Ishikawa (cell line): ENCODE measurements at regions not wholly inside any gene's neighbourhood (a gene's known extent, or its start where the extent isn't known, plus 50 kb on each side); places are given as distances from the start of the nearest gene placed in this dataset.

Source experiments
- CEBPB ChIP-seq: IDR thresholded peaks from 2 replicates; pipeline ENCODE4 v1.6.1; 2012
- CREB1 ChIP-seq: IDR thresholded peaks from 2 replicates; pipeline ENCODE4 v1.6.1; 2012; ENCODE audit warnings: low read depth
- EGR1 ChIP-seq: IDR thresholded peaks from 2 replicates; pipeline ENCODE4 v1.6.1; 2012
- EP300 ChIP-seq: IDR thresholded peaks from 2 replicates; pipeline ENCODE4 v1.6.1; 2012; ENCODE audit warnings: borderline replicate concordance
- FOXM1 ChIP-seq: IDR thresholded peaks from 2 replicates; pipeline ENCODE4 v1.6.1; 2012; ENCODE audit warnings: low read depth, borderline replicate concordance
- MAX ChIP-seq: IDR thresholded peaks from 2 replicates; pipeline ENCODE4 v1.6.1; 2012
- NFIC ChIP-seq: IDR thresholded peaks from 2 replicates; pipeline ENCODE4 v1.6.1; 2012
- RAD21 ChIP-seq: IDR thresholded peaks from 2 replicates; pipeline ENCODE4 v1.6.1; 2012; ENCODE audit warnings: low read depth
- TAF1 ChIP-seq: IDR thresholded peaks from 2 replicates; pipeline ENCODE4 v1.6.1; 2012; ENCODE audit warnings: low read depth, mild to moderate bottlenecking
- TCF12 ChIP-seq: IDR thresholded peaks from 2 replicates; pipeline ENCODE4 v1.6.1; 2012; ENCODE audit warnings: low read depth
- TEAD4 ChIP-seq: IDR thresholded peaks from 2 replicates; pipeline ENCODE4 v1.6.1; 2012
- USF1 ChIP-seq: IDR thresholded peaks from 2 replicates; pipeline ENCODE4 v1.6.1; 2012
- YY1 ChIP-seq: IDR thresholded peaks from 2 replicates; pipeline ENCODE4 v1.6.1; 2012; ENCODE audit warnings: low read depth
- ZBTB7A ChIP-seq: IDR thresholded peaks from 2 replicates; pipeline ENCODE4 v1.6.1; 2012; ENCODE audit warnings: low read depth
- TF ChIP-seq, protein P1 (sequence below): IDR thresholded peaks from 2 replicates; pipeline ENCODE4 v1.6.1; 2012; ENCODE audit warnings: low read depth, mild to moderate bottlenecking

GRCh38 chr20:22529150-22530019 lies 55.0 kb downstream of the FOXA2 start:
- TF ChIP-seq TEAD4, result no peak
- TF ChIP-seq NFIC, result no peak
- no peak for TF ChIP-seq MAX
- TF ChIP-seq USF1, result no peak
- TF ChIP-seq EGR1, result no peak
- no peak for TF ChIP-seq CEBPB
- no peak for TF ChIP-seq CREB1
- no peak for TF ChIP-seq FOXM1
- no peak for TF ChIP-seq TAF1
- no peak for TF ChIP-seq YY1
- no peak for TF ChIP-seq RAD21

DNA sequence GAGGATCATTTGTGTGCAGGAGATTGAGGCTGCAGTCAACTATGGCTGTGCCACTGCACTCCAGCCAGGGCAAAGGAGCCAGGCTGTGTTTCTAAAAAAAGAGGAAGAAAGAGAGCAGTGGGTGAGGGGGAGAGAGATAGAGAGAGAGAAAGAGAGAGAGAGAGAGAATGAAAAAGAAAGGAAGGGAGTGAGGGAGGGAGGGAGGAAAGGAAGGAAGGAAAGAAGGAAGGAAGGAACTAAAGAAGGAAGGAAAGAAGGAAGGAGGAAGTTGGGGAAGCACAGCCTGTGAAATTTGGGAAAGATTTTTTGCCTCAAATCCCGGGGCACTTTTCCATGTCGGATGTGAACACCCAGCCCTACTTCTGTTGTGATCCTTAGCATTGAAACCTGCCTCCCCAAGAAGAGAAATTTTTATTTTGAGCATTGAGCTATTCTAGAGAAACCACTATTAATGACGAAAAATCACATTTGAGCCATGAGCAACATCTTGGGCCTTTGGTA lies 57.8 kb downstream of the FOXA2 start:
- TF ChIP-seq CEBPB (no peak), ZBTB7A (no peak), FOXM1 (no peak), TEAD4 (no peak), MAX (no peak), NFIC (no peak), RAD21 (no peak), TCF12 (no peak), EP300 (no peak), TAF1 (no peak), YY1 (no peak), USF1 (no peak), CREB1 (no peak), EGR1 (no peak)
- TF ChIP-seq, protein P1, sequence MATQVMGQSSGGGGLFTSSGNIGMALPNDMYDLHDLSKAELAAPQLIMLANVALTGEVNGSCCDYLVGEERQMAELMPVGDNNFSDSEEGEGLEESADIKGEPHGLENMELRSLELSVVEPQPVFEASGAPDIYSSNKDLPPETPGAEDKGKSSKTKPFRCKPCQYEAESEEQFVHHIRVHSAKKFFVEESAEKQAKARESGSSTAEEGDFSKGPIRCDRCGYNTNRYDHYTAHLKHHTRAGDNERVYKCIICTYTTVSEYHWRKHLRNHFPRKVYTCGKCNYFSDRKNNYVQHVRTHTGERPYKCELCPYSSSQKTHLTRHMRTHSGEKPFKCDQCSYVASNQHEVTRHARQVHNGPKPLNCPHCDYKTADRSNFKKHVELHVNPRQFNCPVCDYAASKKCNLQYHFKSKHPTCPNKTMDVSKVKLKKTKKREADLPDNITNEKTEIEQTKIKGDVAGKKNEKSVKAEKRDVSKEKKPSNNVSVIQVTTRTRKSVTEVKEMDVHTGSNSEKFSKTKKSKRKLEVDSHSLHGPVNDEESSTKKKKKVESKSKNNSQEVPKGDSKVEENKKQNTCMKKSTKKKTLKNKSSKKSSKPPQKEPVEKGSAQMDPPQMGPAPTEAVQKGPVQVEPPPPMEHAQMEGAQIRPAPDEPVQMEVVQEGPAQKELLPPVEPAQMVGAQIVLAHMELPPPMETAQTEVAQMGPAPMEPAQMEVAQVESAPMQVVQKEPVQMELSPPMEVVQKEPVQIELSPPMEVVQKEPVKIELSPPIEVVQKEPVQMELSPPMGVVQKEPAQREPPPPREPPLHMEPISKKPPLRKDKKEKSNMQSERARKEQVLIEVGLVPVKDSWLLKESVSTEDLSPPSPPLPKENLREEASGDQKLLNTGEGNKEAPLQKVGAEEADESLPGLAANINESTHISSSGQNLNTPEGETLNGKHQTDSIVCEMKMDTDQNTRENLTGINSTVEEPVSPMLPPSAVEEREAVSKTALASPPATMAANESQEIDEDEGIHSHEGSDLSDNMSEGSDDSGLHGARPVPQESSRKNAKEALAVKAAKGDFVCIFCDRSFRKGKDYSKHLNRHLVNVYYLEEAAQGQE, result no peak

DNA sequence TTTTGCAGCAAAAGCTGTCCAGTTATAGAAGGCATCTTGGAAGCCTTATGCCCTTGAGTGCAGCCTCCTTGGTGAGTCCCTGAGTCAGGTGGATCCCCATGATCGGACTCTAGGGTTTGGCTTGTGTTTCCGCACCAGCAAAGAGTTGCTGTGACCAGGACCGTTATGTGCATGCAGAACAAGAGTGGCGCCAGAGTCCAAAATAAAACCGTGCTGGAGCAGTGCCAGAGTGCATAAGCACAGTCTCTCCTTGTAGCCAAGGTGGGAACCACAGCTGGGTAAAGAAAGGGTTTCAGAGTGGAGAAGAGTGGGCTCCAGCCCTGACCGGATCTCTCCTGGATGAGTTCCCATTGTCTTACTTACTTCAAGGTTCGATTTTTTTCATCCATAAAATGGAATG lies 58.6 kb downstream of the FOXA2 start:
- no peak for TF ChIP-seq TEAD4
- TF ChIP-seq RAD21, result no peak
- TF ChIP-seq CEBPB, result no peak
- TF ChIP-seq TCF12, result no peak
- no peak for TF ChIP-seq ZBTB7A
- no peak for TF ChIP-seq EGR1
- no peak for TF ChIP-seq TAF1
- no peak for TF ChIP-seq FOXM1
- TF ChIP-seq EP300, result no peak
- TF ChIP-seq NFIC, result no peak
- TF ChIP-seq, protein P1, result no peak
- no peak for TF ChIP-seq CREB1
- no peak for TF ChIP-seq YY1
- no peak for TF ChIP-seq MAX
- TF ChIP-seq USF1, result no peak

GRCh38 chr20:22525069-22525820 lies 59.1 kb downstream of the FOXA2 start:
- TF ChIP-seq YY1, result no peak
- no peak for TF ChIP-seq CEBPB
- no peak for TF ChIP-seq MAX
- TF ChIP-seq FOXM1, result no peak
- no peak for TF ChIP-seq TAF1
- TF ChIP-seq CREB1, result no peak
- TF ChIP-seq, protein P1, result no peak
- no peak for TF ChIP-seq USF1
- no peak for TF ChIP-seq EP300
- TF ChIP-seq EGR1, result no peak
- TF ChIP-seq TCF12, result no peak
- TF ChIP-seq TEAD4, result no peak
